Upper lobe of right lung (tissue), 1 donor: ENCODE measurements at regions not wholly inside any gene's neighbourhood (a gene's known extent, or its start where the extent isn't known, plus 50 kb on each side); places are given as distances from the start of the nearest gene placed in this dataset.

ENCODE experiments used
- ATAC-seq: fragments of 200-7000 bp; cut with Tn5 transposase; one replicate; pipeline ENCODE4 v1.9.1; 2020; ENCODE audit warnings: mild to moderate bottlenecking, moderate library complexity
- DNase-seq: peaks from one replicate; pipeline ENCODE4 v3.0.0-alpha.2; 2020
- H3K27ac ChIP-seq: fragments of 200-600 bp; one replicate; pipeline ENCODE4 v1.8.0; 2022
- H3K27me3 ChIP-seq: fragments of 200-600 bp; one replicate; pipeline ENCODE4 v1.8.0; 2022; ENCODE audit warnings: mild to moderate bottlenecking
- H3K36me3 ChIP-seq: fragments of 200-600 bp; one replicate; pipeline ENCODE4 v1.8.0; 2022
- H3K4me1 ChIP-seq: fragments of 200-600 bp; one replicate; pipeline ENCODE4 v1.8.0; 2022
- H3K4me3 ChIP-seq: fragments of 200-600 bp; one replicate; pipeline ENCODE4 v1.8.0; 2022; ENCODE audit warnings: mild to moderate bottlenecking
- H3K9me3 ChIP-seq: fragments of 200-600 bp; one replicate; pipeline ENCODE4 v1.8.0; 2022
- CTCF ChIP-seq: fragments of 200-600 bp; IDR thresholded peaks from one replicate; pipeline ENCODE4 v1.8.0; 2022; ENCODE audit warnings: antibody characterized with exemption
- intact Hi-C: fragments of 100-400 bp; cut with DNase I; formaldehyde crosslinking; loops from one replicate; pipeline ENCODE4 v1.11.0; 2022
- donor health status: DM: no; HTN: yes; CAD: no; lungs with severe emphysema.

GRCh38 chr9:26483991-26484390 lies 408.6 kb downstream of the CAAP1 start:
- H3K27me3 ChIP-seq: no peaks in the 10 kb centered on the region
- DNase-seq: peak; percentile 46
- intact Hi-C loops: no loop called here
- TF ChIP-seq CTCF: no peak
- no peak overlapping the region for H3K27ac ChIP-seq
- H3K36me3 ChIP-seq: no peaks in the 10 kb centered on the region
- H3K4me1 ChIP-seq: no peaks in the 10 kb centered on the region
- ATAC-seq: no peak
- H3K9me3 ChIP-seq: no peaks in the 10 kb centered on the region
- H3K4me3 ChIP-seq: no peak overlapping the region

GRCh38 chr9:26477963-26478362 lies 414.6 kb downstream of the CAAP1 start:
- Histone ChIP-seq H3K4me3 (no peak overlapping the region), H3K9me3 (no peaks in the 10 kb centered on the region), H3K4me1 (no peaks in the 10 kb centered on the region), H3K27me3 (no peaks in the 10 kb centered on the region), H3K27ac (no peak overlapping the region), H3K36me3 (no peaks in the 10 kb centered on the region)
- ATAC-seq (no peak), DNase-seq (no peak)
- no peak for TF ChIP-seq CTCF
- intact Hi-C loops: no loop called here

DNA sequence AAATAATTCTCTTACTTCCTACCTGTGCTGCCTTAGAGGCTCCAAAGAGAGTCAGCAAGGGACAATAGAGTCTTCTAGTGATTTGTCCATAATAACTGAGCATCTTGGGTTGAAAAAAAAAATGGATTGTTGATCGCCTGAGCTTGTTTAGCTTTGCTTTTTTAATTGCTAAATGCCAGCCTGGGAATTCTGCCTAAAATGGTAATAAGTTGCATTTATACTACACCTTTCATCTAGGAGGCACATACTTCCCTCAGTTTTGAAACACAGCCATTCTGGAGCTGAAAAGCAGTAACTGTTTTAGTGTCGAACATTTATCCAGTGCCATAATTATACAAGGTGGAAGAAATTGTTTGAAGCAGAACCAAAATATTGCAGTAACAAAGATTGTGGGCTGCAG lies 421.3 kb downstream of the CAAP1 start:
- intact Hi-C loops: no loop called here
- no peak for ATAC-seq
- no peaks in the 10 kb centered on the region for H3K4me1 ChIP-seq
- H3K36me3 ChIP-seq: no peaks in the 10 kb centered on the region
- no peak for TF ChIP-seq CTCF
- DNase-seq: no peak
- no peak overlapping the region for H3K27ac ChIP-seq
- no peaks in the 10 kb centered on the region for H3K9me3 ChIP-seq
- no peak overlapping the region for H3K4me3 ChIP-seq
- H3K27me3 ChIP-seq: no peaks in the 10 kb centered on the region

GRCh38 chr9:26470284-26470683 lies 422.3 kb downstream of the CAAP1 start:
- Histone ChIP-seq H3K4me1 (no peaks in the 10 kb centered on the region), H3K27ac (no peak overlapping the region), H3K9me3 (no peaks in the 10 kb centered on the region), H3K4me3 (no peak overlapping the region), H3K36me3 (no peaks in the 10 kb centered on the region), H3K27me3 (no peaks in the 10 kb centered on the region)
- TF ChIP-seq CTCF: no peak
- ATAC-seq (no peak), DNase-seq (no peak)
- intact Hi-C loops: no loop called here

- intact Hi-C loops: no loop called here
- no peaks in the 10 kb centered on the region for H3K27me3 ChIP-seq
- ATAC-seq: no peak
- no peak for TF ChIP-seq CTCF
- H3K9me3 ChIP-seq: no peaks in the 10 kb centered on the region
- no peaks in the 10 kb centered on the region for H3K4me1 ChIP-seq
- no peak overlapping the region for H3K4me3 ChIP-seq
- H3K36me3 ChIP-seq: no peaks in the 10 kb centered on the region
- no peak for DNase-seq
- H3K27ac ChIP-seq: no peak overlapping the region
Measured at GRCh38 chr9:26463837-26464236, 428.8 kb downstream of the CAAP1 start.

- TF ChIP-seq CTCF: no peak
- H3K36me3 ChIP-seq: no peaks in the 10 kb centered on the region
- H3K27ac ChIP-seq: no peak overlapping the region
- DNase-seq (no peak), ATAC-seq (no peak)
- intact Hi-C loops: no loop called here
- H3K9me3 ChIP-seq: no peaks in the 10 kb centered on the region
- no peaks in the 10 kb centered on the region for H3K27me3 ChIP-seq
- H3K4me1 ChIP-seq: no peaks in the 10 kb centered on the region
- H3K4me3 ChIP-seq: no peak overlapping the region
Measured at GRCh38 chr9:26462751-26463150, 429.9 kb downstream of the CAAP1 start.
